OCI-LY1 (cell line): ENCODE measurements at regions not wholly inside any gene's neighbourhood (a gene's known extent, or its start where the extent isn't known, plus 50 kb on each side); places are given as distances from the start of the nearest gene placed in this dataset.

ENCODE experiments used
- CTCF ChIP-seq: fragments of 200-600 bp; sonication (generic), shearing (Covaris generic); IDR thresholded peaks from 2 replicates; pipeline ENCODE4 v1.5.1; 2017; ENCODE audit warnings: mild to moderate bottlenecking, antibody characterized with exemption, low read length, moderate library complexity, mixed read lengths
- EZH2 ChIP-seq: fragments of 200-600 bp; sonication (generic), shearing (Covaris generic); IDR thresholded peaks from 2 replicates; pipeline ENCODE4 v1.8.0; 2017; ENCODE audit warnings: borderline replicate concordance, mixed run types, mild to moderate bottlenecking, antibody characterized with exemption, low read length, moderate library complexity, mixed read lengths

- no peak for TF ChIP-seq CTCF
- TF ChIP-seq EZH2 = no peak
Observed at GRCh38 chr12:46926526-46926925, 100.7 kb upstream of the SLC38A4 start.
